ENCODE measurements at regions not wholly inside any gene's neighbourhood (a gene's known extent, or its start where the extent isn't known, plus 50 kb on each side); places are given as distances from the start of the nearest gene placed in this dataset.

- Histone ChIP-seq H3K4me3 (no peak overlapping the region), H3K9me3 (no peaks in the 10 kb centered on the region), H3K4me1 (peaks cover 0 to 30% (median 0%) of the 10 kb centered on the region in 12 donors), H3K27me3 (no peaks in the 10 kb centered on the region), H3K27ac (no peak overlapping the region), H3K36me3 (no peaks in the 10 kb centered on the region)
- TF ChIP-seq POLR2A (IDR thresholded peaks at IDR 0.05) (no peak), CTCF (IDR thresholded peaks at IDR 0.05) (no peak)
- DNase-seq (no peak), ATAC-seq (no peak)
- 50 to 73% (median 66%) methylated on average over 2 of the region's 2 CpGs for WGBS, 4 donors
- intact Hi-C loops (cut with DNase I) = loop anchor here in 1 of 10 donors (5.0 kb wide), 1 partner anchor 428 kb away; no protein-coding TSS in a partner anchor
Measured at GRCh38 chr3:59429198-59429597, 379.4 kb upstream of the CFAP20DC start.

GRCh38 chr3:59426821-59427565 is 377.2 kb upstream of the CFAP20DC start:
- TF ChIP-seq CTCF (IDR thresholded peaks at IDR 0.05) (no peak), POLR2A (IDR thresholded peaks at IDR 0.05) (no peak)
- Histone ChIP-seq H3K27ac (no peak overlapping the region), H3K4me3 (no peak overlapping the region), H3K27me3 (no peaks in the 10 kb centered on the region), H3K9me3 (no peaks in the 10 kb centered on the region), H3K36me3 (no peaks in the 10 kb centered on the region), H3K4me1 (peaks cover 0 to 31% (median 0%) of the 10 kb centered on the region in 12 donors)
- DNase-seq (no peak), ATAC-seq (no peak)
- intact Hi-C loops (cut with DNase I) = loop anchor here in 1 of 10 donors (5.0 kb wide), 1 partner anchor 430 kb away; no protein-coding TSS in a partner anchor
- 79 to 86% (median 82%) methylated on average over 10 of the region's 10 CpGs for WGBS, 4 donors

GRCh38 chr3:59425942-59426341 is 376.1 kb upstream of the CFAP20DC start:
- Histone ChIP-seq H3K27me3 (no peaks in the 10 kb centered on the region), H3K4me3 (no peak overlapping the region), H3K4me1 (peaks cover 0 to 31% (median 0%) of the 10 kb centered on the region in 12 donors), H3K9me3 (no peaks in the 10 kb centered on the region), H3K27ac (no peak overlapping the region), H3K36me3 (no peaks in the 10 kb centered on the region)
- intact Hi-C loops (cut with DNase I) = loop anchor here in 1 of 10 donors (5.0 kb wide), 1 partner anchor 431 kb away; no protein-coding TSS in a partner anchor
- 69 to 87% (median 79%) methylated on average over 5 of the region's 5 CpGs for WGBS, 4 donors
- DNase-seq (no peak), ATAC-seq (no peak)
- TF ChIP-seq POLR2A (IDR thresholded peaks at IDR 0.05) (no peak), CTCF (IDR thresholded peaks at IDR 0.05) (no peak)

- no peaks in the 10 kb centered on the region for H3K36me3 ChIP-seq
- H3K9me3 ChIP-seq = no peaks in the 10 kb centered on the region
- TF ChIP-seq POLR2A (IDR thresholded peaks at IDR 0.05) (no peak), CTCF (IDR thresholded peaks at IDR 0.05) (no peak)
- H3K27me3 ChIP-seq = no peaks in the 10 kb centered on the region
- H3K27ac ChIP-seq = no peak overlapping the region
- H3K4me1 ChIP-seq = peaks cover 0 to 31% (median 0%) of the 10 kb centered on the region in 12 donors
- H3K4me3 ChIP-seq = no peak overlapping the region
- intact Hi-C loops (cut with DNase I) = loop anchor here in 1 of 10 donors (5.0 kb wide), 1 partner anchor 432 kb away; no protein-coding TSS in a partner anchor
- no peak for ATAC-seq
- DNase-seq = no peak
- WGBS, 4 donors = 60 to 74% (median 64%) methylated on average over 8 of the region's 8 CpGs
Measured at GRCh38 chr3:59425371-59425770, 375.5 kb upstream of the CFAP20DC start.

Measured in heart left ventricle (tissue), 16 donors.